GM10248 (cell line): ENCODE measurements at regions not wholly inside any gene's neighbourhood (a gene's known extent, or its start where the extent isn't known, plus 50 kb on each side); places are given as distances from the start of the nearest gene placed in this dataset.

Experiments used
- CTCF ChIA-PET: fragments of 300-600 bp; sonication (Branson Sonifier 250); formaldehyde crosslinking; extraction: SDS; loops from one replicate; lab custom pipeline; 2021; ENCODE audit warnings: antibody characterized with exemption; lab: Yijun Ruan, JAX
- POLR2A ChIA-PET: fragments of 350-650 bp; sonication (Branson Sonifier 250); formaldehyde crosslinking; extraction: SDS; loops from one replicate; lab custom pipeline; 2020; ENCODE audit warnings: antibody characterized with exemption; lab: Yijun Ruan, JAX
- DNase-seq: peaks from one replicate; pipeline ENCODE4 v3.0.0; 2012; ENCODE audit errors: extremely low spot score
- TF ChIP-seq, protein P1 (sequence below): IDR thresholded peaks from 2 replicates; pipeline ENCODE4 v1.5.1; 2012; ENCODE audit warnings: mild to moderate bottlenecking, low read depth; ENCODE audit errors: extremely low read depth, missing control alignments, control extremely low read depth

DNA sequence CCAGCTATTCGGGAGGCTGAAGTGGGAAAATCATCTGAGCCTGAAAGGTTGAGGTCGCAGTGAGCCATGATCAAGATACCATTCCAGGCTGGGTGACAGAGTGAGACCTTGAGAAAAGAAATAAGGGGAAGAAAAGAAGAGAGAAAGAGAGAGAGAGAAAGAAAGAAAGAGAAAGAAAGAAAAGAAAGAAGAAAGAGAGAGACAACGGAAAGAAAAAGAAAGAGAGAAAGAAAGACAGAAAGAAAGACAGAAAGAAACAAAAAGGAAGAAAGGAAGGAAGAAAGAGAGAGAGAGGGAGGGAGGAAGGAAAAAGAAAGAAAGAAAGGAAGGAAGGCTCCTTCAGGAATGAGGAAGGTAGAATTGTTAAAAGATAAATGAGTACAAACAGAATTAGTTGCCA, 84.5 kb downstream of the RPL22L1 start:
- POLR2A ChIA-PET, result no interaction called here
- CTCF ChIA-PET, result interaction anchor here (1.8 to 2.2 kb wide), 2 partner anchors 26 to 27 kb away, joined by 5 to 9 read pairs; no protein-coding TSS in a partner anchor

DNA sequence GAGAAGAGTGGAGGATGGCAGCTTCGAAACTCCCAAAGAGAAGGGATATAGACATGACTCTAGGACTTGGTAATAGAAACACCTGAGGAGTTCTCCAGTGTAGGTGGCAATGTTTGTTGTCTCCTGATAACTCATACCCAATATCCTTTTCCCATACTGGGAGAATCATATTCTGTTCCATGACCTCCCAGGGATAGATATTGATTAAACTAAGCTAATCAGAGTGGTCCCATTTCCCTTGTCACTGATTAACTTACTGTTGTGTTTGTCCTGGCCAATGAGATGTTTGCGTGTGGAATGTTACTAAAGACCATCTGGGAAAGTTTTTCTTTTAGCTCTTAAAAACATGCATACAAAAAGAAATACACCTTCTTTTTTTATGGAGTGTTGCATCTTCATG, 85.6 kb downstream of the RPL22L1 start:
- ChIA-PET CTCF (interaction anchor here (0.8 to 2.2 kb wide), 4 partner anchors 25 to 370 kb away, joined by 3 to 9 read pairs (median 4); no protein-coding TSS in a partner anchor), POLR2A (no interaction called here)
- DNase-seq, result no peak
- TF ChIP-seq, protein P1, sequence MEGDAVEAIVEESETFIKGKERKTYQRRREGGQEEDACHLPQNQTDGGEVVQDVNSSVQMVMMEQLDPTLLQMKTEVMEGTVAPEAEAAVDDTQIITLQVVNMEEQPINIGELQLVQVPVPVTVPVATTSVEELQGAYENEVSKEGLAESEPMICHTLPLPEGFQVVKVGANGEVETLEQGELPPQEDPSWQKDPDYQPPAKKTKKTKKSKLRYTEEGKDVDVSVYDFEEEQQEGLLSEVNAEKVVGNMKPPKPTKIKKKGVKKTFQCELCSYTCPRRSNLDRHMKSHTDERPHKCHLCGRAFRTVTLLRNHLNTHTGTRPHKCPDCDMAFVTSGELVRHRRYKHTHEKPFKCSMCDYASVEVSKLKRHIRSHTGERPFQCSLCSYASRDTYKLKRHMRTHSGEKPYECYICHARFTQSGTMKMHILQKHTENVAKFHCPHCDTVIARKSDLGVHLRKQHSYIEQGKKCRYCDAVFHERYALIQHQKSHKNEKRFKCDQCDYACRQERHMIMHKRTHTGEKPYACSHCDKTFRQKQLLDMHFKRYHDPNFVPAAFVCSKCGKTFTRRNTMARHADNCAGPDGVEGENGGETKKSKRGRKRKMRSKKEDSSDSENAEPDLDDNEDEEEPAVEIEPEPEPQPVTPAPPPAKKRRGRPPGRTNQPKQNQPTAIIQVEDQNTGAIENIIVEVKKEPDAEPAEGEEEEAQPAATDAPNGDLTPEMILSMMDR, result no peak

More for the DNA sequence above, 84.5 kb downstream of the RPL22L1 start:
- no peak for DNase-seq
- TF ChIP-seq, protein P1, result no peak

DNA sequence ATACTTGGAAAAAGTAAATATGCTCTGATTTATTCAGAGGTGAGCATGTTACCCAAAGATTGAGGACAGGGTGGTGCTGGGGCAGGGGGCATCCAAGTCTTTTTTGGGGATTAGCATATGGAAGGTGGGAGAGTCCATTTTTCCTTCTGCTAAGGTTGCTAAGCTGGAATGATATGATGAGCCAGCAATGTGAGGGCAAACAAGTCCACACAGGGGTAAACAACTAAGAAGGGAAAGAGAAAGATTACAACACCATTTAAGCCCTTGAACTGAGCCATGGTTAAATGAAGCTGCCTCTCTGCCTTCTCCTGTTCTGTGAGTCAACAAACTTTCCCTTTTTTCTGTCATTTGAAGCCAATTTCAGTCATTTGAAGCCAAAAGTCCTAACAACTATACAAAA, 89.0 kb downstream of the RPL22L1 start:
- TF ChIP-seq, protein P1, result no peak
- CTCF ChIA-PET, result interaction anchor here (1.3 to 2.9 kb wide), 2 partner anchors 10 to 30 kb away, joined by 4 to 10 read pairs; no protein-coding TSS in a partner anchor
- POLR2A ChIA-PET, result no interaction called here
- no peak for DNase-seq

DNA sequence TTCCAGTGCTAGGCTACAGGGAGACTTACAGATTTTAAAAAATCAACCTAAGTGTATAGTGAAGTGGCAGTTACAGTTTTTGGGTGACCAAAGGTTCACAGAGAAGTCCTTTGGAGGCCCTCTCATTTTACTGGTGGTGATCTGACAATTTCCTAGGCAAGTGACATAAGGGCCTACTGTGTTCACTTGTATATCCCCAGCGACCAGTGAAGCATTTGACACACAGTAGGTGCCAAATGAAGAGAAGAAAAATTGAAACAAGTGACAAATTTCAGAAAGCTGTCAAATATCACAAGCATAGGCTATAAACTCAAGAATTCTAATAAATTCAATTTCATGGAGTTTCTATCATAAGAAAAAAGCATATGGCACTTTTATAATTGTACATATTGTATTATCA, 89.5 kb downstream of the RPL22L1 start:
- POLR2A ChIA-PET, result no interaction called here
- TF ChIP-seq, protein P1, result no peak
- CTCF ChIA-PET, result interaction anchor here (1.3 to 2.9 kb wide), 2 partner anchors 9 to 31 kb away, joined by 4 to 10 read pairs; no protein-coding TSS in a partner anchor
- DNase-seq, result no peak

DNA sequence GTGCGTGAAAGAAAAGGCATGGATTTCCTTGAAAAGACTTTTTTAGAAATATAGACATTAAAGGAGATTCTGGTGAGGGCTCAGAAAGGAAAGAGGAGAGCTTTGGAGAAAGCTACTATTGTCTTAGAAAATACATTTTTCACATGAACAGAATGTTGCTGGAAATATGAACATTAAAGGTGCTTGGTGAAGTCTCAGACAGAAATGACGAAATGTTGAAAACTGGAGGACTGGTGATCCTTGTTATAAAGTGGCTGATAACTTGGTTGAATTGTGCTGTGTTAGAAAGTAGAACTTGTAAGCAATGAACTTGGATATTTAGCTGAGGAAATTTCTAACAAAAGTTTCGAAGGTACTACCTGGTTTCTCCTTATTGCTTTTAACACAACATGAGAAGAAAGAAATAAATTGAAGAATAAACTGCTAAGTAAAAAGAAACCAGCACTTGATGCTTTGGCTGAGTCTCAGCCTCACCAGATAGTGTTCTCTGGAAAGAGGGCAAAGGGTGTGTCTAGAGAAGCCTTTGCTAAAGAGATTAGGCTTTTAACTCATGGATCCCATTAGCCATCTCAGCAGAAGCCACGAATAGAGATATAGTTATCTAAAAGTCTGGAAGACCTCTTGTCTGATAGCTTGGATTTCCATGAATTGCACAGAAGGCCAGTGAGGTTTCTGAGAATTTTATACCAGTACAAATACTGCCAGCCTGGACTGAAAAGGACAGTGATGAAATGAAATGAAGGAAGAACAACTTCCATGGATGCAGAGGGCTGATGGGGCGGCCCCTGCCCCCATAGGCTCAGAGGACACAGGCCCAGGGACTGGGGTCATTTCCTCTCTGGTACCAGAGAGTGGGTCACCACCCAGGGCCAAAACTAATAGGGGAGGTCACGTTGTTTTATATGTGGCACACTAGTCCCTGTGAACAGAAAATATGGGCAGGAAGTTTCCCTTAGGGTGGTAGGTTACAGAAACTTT, 91.5 kb downstream of the RPL22L1 start:
- DNase-seq, result no peak
- ChIA-PET CTCF (interaction anchor here (1.0 kb wide), 1 partner anchor 37 kb away, joined by 3 read pairs; no protein-coding TSS in a partner anchor), POLR2A (no interaction called here)
- TF ChIP-seq, protein P1, result no peak

DNA sequence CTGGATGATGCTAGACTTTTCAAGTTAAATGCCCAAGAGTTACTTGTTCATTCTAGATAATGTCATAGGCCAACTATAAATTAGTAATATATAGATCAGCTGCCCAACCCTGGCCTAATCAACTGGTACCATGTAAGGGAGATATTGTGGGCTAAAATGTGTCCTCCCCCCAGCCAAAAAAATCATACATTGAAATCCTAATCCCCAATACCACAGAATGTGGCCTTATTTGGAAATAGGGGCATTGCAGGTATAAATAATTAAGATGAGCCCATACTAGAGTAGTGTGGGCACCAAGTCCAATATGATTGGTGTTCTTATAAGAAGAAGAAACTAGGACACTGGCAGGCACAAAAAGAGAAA, 92.5 kb downstream of the RPL22L1 start:
- ChIA-PET POLR2A (no interaction called here), CTCF (interaction anchor here (0.8 to 1.0 kb wide), 2 partner anchors 33 to 36 kb away, joined by 3 read pairs; no protein-coding TSS in a partner anchor)
- TF ChIP-seq, protein P1, result no peak
- DNase-seq, result no peak
